Hematopoietic multipotent progenitor cell treated with erythropoietin and hydrocortisone succinate and interleukin-3 and kit ligand, for 8 days (in vitro differentiated cells): ENCODE measurements at regions not wholly inside any gene's neighbourhood (a gene's known extent, or its start where the extent isn't known, plus 50 kb on each side); places are given as distances from the start of the nearest gene placed in this dataset.

Experiments used
- DNase-seq: peaks from one replicate; pipeline ENCODE4 v3.0.0-alpha.2; 2015

DNA sequence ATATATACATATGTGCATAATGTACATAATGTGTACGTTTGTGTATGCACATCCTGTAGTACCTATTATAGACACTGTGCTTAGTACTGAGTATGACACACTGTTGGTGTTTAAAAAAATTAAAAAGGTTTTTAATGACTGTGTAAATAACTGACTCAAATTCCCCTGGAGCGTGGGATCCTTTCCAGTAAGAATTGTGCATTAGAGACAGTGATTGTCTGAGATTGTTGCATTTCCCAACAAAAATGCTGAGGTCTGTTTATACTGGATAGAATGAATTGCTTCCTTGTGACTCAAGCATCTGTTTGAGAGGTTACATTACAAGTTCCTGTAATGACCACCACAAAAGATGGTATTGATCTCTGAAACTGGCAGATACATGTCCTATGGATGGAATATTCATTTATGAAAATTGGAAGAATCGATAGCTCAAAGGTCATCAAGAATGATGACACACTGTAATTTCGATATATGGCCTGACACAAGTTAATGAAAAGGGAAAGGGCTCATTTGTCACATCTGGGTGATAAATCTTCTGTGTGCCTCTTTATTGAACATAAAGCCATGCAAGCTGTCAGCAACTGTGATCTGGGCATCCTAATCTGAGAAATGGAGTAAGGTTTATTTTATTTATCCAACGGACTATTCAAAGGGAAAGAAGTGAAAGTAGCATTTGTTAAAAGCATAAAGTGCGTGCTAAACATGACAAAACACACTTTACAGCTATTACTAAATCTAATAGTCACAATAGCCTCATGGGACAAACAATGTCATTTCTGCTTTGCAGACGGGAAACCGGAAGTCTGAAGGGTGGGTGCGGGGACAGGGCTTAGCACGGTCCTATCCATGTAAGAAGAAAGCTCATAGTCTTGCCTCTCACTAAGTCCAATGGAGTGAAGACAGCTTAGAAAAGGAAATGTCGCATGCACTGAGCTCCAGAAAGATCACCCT, 228.8 kb downstream of the CDH11 start:
- no peak for DNase-seq

DNA sequence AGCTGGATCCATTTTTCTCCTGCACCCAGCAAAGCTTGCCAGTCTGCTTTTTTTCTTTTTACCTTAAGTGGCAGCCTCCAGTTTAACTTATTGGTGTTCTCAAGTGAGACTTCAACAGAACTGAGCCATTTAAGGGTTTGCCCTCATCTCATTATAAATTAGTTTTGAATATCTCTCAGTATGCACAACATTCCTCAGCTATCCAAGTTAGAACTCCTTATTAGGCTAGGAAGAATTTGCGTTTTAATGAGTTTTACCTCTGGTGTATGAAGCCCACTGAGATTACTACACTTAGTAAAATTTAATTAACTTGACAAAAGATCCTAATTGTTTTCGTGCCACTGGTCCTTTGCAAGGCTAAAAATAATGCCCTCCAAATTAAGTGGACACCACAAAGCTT, 232.4 kb downstream of the CDH11 start:
- DNase-seq = no peak

DNA sequence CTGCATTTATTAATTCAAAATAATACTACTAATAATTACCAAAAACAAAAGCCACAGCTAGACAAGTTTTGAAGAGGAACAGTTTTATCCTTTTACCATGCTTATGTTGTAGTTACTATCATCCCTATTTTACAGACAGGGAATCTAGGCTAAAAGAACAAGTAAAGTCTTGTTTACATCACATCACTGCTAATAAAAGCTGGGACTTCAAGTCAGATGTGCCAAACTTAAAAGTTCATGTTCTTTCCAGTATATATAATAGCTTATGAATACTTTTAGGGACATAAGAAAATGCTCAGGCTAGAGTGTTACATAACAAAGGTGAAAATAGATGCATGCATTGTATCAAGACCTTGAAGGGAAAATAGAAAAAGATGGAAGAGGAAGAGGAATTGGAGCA, 234.2 kb downstream of the CDH11 start:
- DNase-seq = no peak

DNA sequence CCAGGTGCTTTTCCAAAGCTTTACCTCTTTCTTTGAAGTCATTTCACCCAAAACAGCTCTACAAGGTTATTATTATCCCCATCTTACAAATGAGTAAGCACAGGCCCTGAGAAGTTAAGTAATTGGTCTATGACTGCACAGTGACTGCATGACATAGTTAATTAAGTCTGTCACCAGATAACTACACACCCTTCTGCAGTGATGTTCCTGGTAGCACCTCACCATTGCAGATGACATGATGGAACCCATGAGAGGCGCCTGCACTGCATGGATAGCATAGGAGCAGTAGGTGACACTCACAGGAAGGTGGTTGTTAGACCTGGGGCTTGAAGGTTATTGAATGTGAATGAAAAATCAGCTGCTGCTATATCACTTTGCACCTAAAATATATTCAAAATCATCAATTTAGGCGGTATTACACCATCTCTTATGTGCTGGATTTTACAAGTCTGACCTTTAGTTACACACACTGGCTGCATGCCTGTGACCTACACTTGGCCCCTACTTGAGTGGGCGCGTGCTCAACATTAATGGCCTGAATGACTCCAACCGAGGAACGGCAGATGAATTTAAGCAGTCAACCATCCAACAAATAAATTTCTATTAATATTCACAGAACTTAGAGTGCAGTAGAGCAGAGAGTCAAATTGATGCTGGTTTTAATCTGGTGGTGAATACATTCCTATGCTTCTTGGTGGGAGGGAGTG, 239.6 kb downstream of the CDH11 start:
- DNase-seq = no peak

DNA sequence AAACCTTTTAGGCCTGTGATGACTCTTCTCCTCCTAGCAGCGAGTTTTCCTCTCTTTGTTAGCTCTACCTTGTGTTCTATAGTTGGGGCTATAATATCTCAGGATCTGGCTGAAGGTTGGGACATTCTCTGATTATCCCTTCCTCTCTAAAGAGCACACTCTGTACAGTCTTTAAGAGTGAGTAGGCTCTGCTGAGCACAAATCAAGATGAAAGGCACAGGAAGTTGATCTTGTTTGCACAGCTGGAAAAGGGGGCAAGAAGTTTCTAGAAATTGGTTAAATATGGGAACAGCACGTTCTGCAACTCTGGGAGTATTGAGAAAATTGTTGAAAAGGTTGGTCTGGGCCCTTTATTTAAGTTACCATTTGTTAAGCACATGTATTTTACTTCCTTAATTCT, 240.9 kb downstream of the CDH11 start:
- no peak for DNase-seq

DNA sequence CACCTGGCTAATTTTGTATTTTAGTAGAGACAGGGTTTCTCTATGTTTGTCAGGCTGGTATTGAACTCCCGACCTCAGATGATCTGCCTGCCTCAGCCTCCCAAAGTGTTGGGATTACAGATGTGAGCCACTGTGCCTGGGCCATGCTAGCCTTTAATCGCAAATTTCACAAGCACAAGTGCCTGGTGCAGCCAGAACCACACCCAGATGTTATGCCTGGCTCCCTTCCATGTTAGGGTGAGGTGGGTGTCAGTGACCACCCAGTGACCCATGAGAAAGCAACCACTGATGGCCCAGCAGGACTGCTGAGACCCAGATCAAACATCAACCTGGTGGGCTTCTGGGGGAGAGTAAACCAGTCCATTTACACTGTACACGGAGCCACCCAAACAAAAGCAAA, 241.9 kb downstream of the CDH11 start:
- no peak for DNase-seq

DNA sequence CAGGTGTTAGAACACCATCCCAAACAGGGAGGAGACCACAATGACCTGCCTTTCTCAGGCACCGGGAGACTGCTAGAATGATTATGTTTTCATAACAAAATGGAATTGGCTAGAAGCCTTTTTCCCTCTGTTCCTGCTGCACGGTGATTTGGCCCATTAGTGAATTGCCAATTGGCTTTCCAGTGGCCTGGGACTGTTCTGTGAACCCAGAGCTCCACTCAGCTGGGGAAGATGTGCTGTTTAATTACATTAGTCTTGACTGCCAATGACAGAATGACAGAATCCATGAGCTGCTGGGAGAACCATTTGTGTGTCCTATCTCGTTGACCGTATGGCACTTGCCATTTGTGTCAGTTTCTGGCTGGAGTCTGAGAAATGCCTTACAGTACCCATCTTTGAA, 242.9 kb downstream of the CDH11 start:
- DNase-seq = no peak

DNA sequence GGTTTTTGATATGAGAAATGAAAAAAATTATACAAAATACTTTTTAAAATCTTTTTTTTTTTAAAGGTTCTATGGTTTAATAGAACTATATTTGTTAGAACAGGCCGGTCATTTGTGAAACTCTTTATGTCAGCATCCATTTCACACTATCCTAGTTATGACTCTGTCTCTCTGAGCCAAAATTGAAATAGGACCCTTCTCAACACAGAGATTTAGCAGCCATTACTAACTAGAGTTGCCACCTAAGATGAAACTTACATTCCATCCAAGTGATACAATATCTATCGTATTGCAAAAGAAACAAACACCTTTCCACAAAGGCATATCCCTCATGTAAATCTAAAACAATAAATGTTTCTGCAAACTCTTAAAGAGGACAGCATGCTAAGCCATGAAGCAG, 249.8 kb downstream of the CDH11 start:
- no peak for DNase-seq

DNA sequence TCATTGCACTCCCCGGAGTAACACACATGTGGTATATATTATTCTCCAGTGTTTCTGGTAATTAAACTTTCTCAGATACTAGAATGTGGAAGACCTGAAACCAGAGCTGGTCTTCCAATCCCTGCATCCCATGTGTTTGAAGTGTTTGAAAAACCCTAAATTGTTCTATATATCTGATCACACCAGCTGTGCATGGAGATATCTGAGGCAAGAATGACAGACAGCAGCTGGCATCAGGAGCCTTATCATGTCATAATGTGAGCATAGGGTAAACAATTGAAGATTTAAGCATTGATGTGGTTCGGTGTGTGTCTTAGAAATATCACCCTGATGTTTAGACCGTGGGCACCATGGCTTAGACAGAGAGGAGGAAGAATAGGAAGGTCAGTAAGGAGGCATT, 251.0 kb downstream of the CDH11 start:
- no peak for DNase-seq

DNA sequence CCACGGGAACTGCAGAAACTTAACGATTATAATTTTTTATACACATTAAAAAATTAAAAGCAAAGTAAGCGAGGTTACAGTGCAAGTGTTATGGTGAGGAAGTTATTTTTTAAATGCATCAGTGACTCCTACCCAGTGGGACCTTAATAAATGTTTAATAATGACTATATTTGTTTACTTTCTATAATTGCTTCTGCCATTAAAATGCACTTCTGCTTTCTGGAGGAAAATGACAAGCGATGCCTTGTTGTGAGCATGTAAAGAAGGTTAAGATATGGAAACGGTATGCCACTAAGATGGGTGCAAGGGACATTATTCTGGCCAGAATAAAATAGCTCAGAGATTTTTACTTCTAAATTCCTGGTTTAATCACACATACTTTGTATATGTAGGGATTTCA, 252.1 kb downstream of the CDH11 start:
- DNase-seq = no peak

DNA sequence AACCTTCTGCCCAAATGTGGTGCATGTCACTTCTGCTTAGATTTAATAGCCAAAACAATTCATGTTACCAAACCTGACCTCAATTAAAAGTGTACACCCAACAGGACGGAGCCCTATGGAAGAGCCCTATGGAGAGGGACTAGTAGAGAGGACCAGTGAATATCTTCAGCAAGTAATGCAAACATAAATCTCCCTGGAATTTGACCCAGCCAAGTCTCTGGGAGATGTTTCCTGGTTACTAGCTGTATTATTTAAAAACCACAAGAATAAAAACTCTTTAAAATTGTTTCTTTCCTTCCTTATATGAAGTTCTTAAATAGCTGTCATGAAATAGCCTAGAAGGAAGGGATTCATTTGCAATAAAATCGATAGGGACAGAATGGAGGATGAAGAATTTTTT, 255.8 kb downstream of the CDH11 start:
- no peak for DNase-seq

DNA sequence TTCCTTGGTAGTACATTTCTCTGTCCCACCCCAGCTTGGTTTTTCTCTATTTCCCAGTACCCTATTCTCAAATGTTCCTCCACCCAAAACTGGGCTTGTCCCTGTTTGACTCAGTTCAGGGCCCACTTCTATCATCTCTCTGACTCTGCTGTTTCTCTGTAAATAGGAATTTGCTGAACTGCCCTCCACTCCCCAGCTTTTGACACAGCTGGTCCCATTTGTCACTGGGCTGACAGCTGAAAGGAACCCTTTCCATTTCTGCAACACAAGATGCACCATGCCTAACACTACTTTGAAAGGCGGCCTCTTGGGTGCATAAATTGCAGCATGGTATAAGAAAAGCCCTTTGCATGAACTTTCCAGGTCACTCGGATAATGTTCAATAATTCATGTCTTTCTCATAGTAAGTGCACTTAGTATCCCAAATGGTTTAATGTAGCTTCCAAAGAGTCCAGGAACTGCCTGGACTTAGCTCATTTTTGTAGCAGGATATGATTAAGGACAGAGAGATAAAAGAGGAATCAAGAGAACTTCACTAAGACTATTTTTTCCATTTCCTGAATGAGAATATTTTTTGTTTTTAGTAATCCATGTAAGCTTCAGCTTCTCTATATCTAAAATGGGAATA, 256.7 kb downstream of the CDH11 start:
- no peak for DNase-seq

DNA sequence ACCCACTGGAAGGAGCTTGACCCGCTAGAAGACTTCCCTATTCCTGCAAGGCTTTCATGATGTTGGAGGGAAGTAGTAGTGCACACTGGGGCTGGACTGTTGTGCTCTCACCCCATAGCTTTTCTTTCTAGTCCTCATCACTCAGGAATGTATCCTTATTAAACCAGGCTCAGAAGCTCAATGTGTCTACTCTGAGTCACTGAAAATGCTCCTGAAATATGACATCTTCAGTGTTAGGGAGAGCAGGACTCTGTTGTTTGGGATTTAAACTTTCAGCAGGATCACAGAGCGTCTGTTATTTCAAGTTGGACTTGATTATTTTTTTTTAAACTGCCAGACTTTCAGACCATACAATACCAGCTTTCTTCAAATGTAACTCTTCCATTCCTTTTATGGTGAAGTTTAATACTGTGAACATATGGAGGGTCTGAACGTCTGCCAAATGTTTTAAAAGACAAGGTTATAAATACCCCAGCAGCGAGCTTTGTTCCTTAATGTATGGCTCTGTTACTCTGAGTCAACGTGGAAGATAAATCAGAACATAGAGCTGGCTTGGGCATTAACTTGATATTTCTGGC, 257.5 kb downstream of the CDH11 start:
- DNase-seq = no peak

DNA sequence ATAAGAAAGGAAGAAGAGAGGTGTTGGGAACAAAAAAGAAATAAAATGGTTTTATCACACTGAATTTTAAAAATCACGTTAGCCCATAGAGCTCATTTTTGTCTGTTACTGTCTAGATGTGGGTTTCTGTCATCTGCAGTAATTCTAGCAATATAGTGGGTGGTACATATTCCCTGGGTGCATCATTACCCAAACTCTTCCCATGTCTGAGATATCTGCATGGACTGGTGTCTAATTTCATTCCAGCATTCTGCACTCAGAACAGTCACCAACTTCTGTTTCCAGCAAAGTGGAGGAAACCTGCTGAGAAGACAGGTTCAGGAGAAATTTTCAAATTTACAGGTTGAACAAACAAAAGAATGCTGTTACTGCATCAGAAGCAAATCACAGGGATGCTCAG, 263.8 kb downstream of the CDH11 start:
- DNase-seq = no peak

DNA sequence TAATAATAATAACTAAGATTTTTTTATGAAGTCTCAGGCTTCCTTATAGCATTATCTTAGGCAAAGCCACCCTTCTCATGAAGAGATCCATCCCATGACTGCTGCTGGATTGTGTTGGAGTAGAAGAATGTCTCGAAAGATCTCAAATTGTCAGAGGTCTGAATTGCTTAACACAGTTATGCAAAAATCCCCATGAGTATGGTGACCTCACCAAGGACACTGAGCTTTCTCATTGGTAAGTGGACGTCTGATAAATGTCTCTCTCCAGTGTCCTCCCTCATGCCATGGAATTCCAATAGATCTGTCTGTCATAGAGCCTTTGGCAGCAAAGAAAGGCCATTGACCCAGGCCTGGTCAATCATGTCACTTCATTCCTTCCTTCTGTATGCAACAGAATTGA, 264.5 kb downstream of the CDH11 start:
- DNase-seq = no peak

DNA sequence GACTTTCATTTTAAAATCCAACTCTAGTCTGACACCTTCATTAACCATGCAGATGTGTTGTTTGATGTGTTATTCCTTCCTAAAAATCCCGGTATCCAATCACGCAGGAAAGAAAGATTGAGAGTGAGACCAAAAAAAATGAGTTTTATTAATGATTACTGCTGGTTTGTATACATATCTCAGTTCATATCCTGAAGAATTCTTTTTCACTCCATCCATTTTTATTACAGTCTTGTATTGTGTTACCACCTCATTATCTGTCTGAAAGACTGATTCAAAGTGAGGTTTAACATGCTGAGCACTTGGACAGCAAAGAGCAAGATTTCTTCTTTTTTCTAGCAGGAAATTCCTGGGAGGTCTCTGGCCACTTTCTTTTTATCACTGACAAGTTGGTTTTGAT, 268.3 kb downstream of the CDH11 start:
- no peak for DNase-seq

DNA sequence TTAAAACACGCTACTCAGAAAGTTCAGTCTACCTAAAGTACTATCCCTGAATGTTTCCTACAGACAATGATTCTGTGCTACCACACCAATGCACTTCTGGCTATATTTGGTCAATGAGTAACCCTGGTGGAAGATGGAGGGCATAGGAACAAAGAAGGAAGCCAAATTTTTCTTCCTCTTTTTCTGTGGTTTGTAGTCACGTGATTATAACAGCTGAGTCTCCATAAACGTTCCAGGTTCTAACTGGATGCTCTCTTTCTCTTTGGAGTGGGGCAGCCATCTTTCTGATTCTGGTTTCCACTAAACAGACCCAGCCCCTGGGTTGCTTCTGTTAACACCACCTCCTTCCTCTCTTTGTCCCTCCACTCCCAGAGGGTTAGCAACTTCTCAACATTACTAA, 274.9 kb downstream of the CDH11 start:
- no peak for DNase-seq

DNA sequence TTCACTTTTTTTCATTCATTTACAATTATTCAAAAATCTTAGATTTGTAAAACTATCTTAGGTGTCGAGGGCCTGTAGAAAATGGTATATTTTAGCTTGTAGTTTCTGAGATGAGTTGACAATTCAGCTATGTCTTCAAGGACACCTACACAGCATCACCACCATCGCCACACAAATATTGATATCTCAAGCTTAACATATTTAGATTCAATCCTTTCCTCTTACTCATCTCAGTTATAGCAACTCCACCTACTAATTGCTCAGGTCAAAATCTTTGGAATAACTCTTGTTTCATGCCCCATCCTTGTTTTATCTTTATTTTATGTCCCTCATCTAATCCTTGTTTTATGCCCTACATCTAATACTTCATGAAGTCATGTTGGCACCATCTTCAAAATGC, 276.8 kb downstream of the CDH11 start:
- DNase-seq = no peak

DNA sequence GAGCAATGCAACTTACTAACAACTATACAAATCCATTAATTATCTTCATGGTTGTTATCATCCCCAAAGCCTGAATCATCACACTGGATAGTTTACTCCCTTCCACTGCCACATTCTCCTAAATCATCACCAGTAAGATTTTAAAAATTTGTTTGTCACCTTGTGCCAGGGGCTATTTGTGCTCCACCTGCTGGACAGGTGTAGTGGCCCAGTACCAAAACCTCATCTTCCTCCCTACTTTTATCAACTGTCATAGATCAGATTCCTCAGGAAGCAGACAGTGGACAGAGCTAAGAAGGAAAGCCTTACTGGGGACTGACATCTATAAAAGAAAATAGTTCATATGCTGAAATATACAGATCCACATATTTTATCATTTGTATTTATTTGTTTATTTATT, 280.4 kb downstream of the CDH11 start:
- DNase-seq = no peak

DNA sequence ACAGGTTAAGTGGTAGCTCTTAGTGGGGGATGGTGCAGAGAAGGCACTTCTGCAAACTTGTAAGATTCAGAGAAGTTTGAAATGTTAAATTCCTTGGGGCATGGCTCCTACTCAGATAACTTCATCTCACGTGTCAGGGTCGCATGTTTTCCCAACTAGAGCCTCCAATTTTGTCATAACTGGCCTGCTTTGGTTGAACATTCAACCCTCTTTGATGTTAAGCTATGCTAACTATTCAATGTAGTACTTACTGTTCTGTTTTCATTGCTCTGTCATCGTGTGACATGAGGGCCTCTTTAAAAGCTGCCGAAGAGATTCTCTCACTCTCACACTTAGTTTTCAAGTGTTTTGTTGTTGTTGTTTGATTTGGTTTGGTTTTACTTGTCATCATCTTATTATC, 280.8 kb downstream of the CDH11 start:
- DNase-seq = no peak

DNA sequence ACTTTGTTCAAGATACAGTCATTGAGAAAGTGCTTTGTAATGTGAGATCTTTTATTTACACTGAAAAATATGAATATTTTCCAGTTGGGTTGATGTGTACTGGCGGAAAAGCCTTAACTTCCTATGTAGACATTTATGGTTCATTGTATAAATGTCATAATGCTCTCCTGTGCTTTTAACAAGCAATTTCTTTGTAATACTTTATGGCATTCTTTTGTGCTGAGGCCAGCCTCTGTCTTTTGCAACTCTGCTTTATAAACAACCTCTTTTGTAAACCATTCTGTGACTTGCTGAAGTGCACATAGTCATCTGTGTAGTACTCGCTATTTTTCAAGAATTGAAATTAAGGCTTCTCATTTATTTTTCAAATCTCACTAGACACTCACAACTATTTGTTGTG, 291.2 kb downstream of the CDH11 start:
- DNase-seq = no peak

DNA sequence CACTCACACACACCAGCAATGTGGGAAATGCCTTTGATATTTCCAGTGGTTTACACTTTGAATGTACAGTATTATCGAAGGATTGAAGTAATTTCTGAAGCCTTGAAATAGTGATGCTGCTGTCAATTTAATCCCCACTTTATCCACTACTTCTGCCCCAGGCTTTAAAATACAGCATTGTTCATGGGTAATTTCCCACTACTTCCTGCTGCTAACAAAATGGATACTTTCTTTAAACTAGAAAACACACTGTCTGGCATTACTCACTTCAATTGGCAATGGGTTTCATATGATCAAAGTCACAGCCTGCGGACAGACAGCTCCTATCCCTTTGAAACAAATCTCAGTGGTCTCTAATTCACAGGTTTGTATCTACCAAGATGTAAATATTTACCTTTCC, 292.2 kb downstream of the CDH11 start:
- no peak for DNase-seq

DNA sequence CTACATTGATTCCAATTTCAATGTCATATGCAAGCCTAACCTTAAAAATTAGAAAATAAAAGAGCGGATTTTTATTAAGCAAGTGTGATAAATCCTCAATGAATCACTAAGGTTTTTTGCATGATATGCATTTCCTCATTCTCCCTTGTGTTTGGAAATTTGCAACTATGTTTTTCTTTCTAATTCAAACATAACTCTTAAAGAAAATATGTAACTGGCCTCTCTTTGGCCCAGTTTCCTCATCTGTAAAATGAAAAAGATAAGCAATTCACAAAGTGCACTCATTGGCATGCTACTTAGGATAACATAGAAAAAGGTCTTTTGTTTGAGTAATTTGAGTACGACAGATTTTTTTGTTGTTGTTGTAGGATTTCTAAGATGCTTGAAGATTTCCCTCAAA, 295.5 kb downstream of the CDH11 start:
- DNase-seq = no peak
